ENCODE measurements at regions not wholly inside any gene's neighbourhood (a gene's known extent, or its start where the extent isn't known, plus 50 kb on each side); places are given as distances from the start of the nearest gene placed in this dataset.

- Mint-ChIP-seq H3K36me3 (ENCODE audit: unreplicated experiment) (no peaks in the 10 kb centered on the region), H3K27ac (ENCODE audit: unreplicated experiment) (no peak overlapping the region), H3K27me3 (ENCODE audit: unreplicated experiment) (no peaks in the 10 kb centered on the region), H3K4me3 (ENCODE audit: unreplicated experiment) (no peak overlapping the region), H3K4me1 (ENCODE audit: unreplicated experiment) (no peaks in the 10 kb centered on the region), H3K9me3 (ENCODE audit: unreplicated experiment) (peaks cover 56% of the 10 kb centered on the region)
- no peak for TF ChIP-seq CTCF (IDR thresholded peaks at IDR 0.05)
- DNase-seq (ENCODE audit: extremely low spot score, unreplicated experiment), result peak; percentile 71
Measured at GRCh38 chr5:3361811-3362605, 233.6 kb upstream of the IRX1 start.

GRCh38 chr5:3359642-3360041 lies 236.0 kb upstream of the IRX1 start:
- Mint-ChIP-seq H3K27me3 (ENCODE audit: unreplicated experiment) (no peaks in the 10 kb centered on the region), H3K9me3 (ENCODE audit: unreplicated experiment) (peaks cover 59% of the 10 kb centered on the region), H3K36me3 (ENCODE audit: unreplicated experiment) (no peaks in the 10 kb centered on the region), H3K4me3 (ENCODE audit: unreplicated experiment) (no peak overlapping the region), H3K27ac (ENCODE audit: unreplicated experiment) (no peak overlapping the region), H3K4me1 (ENCODE audit: unreplicated experiment) (no peaks in the 10 kb centered on the region)
- DNase-seq (ENCODE audit: extremely low spot score, unreplicated experiment), result peak; percentile 32
- no peak for TF ChIP-seq CTCF (IDR thresholded peaks at IDR 0.05)

GRCh38 chr5:3357291-3357690 lies 238.3 kb upstream of the IRX1 start:
- H3K36me3 Mint-ChIP-seq (ENCODE audit: unreplicated experiment), result no peaks in the 10 kb centered on the region
- DNase-seq (ENCODE audit: extremely low spot score, unreplicated experiment), result peak; percentile 11
- no peak for TF ChIP-seq CTCF (IDR thresholded peaks at IDR 0.05)
- H3K9me3 Mint-ChIP-seq (ENCODE audit: unreplicated experiment), result peaks cover 57% of the 10 kb centered on the region
- no peaks in the 10 kb centered on the region for H3K4me1 Mint-ChIP-seq (ENCODE audit: unreplicated experiment)
- H3K27me3 Mint-ChIP-seq (ENCODE audit: unreplicated experiment), result no peaks in the 10 kb centered on the region
- no peak overlapping the region for H3K4me3 Mint-ChIP-seq (ENCODE audit: unreplicated experiment)
- H3K27ac Mint-ChIP-seq (ENCODE audit: unreplicated experiment), result no peak overlapping the region

- peak; percentile 48 for DNase-seq (ENCODE audit: extremely low spot score, unreplicated experiment)
- no peaks in the 10 kb centered on the region for H3K4me1 Mint-ChIP-seq (ENCODE audit: unreplicated experiment)
- H3K36me3 Mint-ChIP-seq (ENCODE audit: unreplicated experiment), result no peaks in the 10 kb centered on the region
- H3K27me3 Mint-ChIP-seq (ENCODE audit: unreplicated experiment), result no peaks in the 10 kb centered on the region
- no peak for TF ChIP-seq CTCF (IDR thresholded peaks at IDR 0.05)
- no peak overlapping the region for H3K27ac Mint-ChIP-seq (ENCODE audit: unreplicated experiment)
- H3K4me3 Mint-ChIP-seq (ENCODE audit: unreplicated experiment), result no peak overlapping the region
- peaks cover 57% of the 10 kb centered on the region for H3K9me3 Mint-ChIP-seq (ENCODE audit: unreplicated experiment)
Measured at GRCh38 chr5:3356016-3356415, 239.6 kb upstream of the IRX1 start.

- TF ChIP-seq CTCF (IDR thresholded peaks at IDR 0.05), result no peak
- H3K27ac Mint-ChIP-seq (ENCODE audit: unreplicated experiment), result no peak overlapping the region
- no peak for DNase-seq (ENCODE audit: extremely low spot score, unreplicated experiment)
- H3K27me3 Mint-ChIP-seq (ENCODE audit: unreplicated experiment), result no peaks in the 10 kb centered on the region
- no peak overlapping the region for H3K4me3 Mint-ChIP-seq (ENCODE audit: unreplicated experiment)
- H3K36me3 Mint-ChIP-seq (ENCODE audit: unreplicated experiment), result no peaks in the 10 kb centered on the region
- peaks cover 54% of the 10 kb centered on the region for H3K9me3 Mint-ChIP-seq (ENCODE audit: unreplicated experiment)
- no peaks in the 10 kb centered on the region for H3K4me1 Mint-ChIP-seq (ENCODE audit: unreplicated experiment)
Measured at GRCh38 chr5:3355126-3355525, 240.5 kb upstream of the IRX1 start.
